Spinal cord (tissue), 9 donors: ENCODE measurements at regions not wholly inside any gene's neighbourhood (a gene's known extent, or its start where the extent isn't known, plus 50 kb on each side); places are given as distances from the start of the nearest gene placed in this dataset.

Experiments used
- DNase-seq, 6 donors: peaks; one replicate each; pipeline versions ENCODE4 v3.0.0 to v3.0.0-alpha.2; 2013 to 2015; ENCODE audit warnings: low spot score in 6 of 6, low read depth in 4 of 6
- H3K27ac ChIP-seq: one replicate; pipeline ENCODE4 v1.5.1; 2013; ENCODE audit warnings: low read depth, low read length, control low read depth
- H3K27me3 ChIP-seq: one replicate; pipeline ENCODE4 v1.6.1; 2013; ENCODE audit warnings: low read length; ENCODE audit not compliant: control insufficient read depth, insufficient read depth
- H3K36me3 ChIP-seq: one replicate; pipeline ENCODE4 v1.6.1; 2013; ENCODE audit warnings: low read length; ENCODE audit not compliant: control insufficient read depth, insufficient read depth
- H3K4me1 ChIP-seq: one replicate; pipeline ENCODE4 v1.6.1; 2013; ENCODE audit warnings: low read length; ENCODE audit not compliant: control insufficient read depth, insufficient read depth
- H3K4me3 ChIP-seq: one replicate; pipeline ENCODE4 v1.5.1; 2013; ENCODE audit warnings: low read depth, low read length, control low read depth
- H3K9me3 ChIP-seq: one replicate; pipeline ENCODE4 v1.6.1; 2013; ENCODE audit warnings: low read length; ENCODE audit not compliant: control insufficient read depth, insufficient read depth
- whole genome bisulfite sequencing: methylation state at CpG from one replicate; pipeline ENCODE4 v1.1.5; 2013; ENCODE audit warnings: missing lambda C conversion rate; ENCODE audit not compliant: insufficient coverage; 5-methylcytosine and 5-hydroxymethylcytosine counted together
- donor health status: healthy.

GRCh38 chr3:160061525-160061924 is 72.9 kb downstream of the IL12A start:
- Histone ChIP-seq H3K4me1 (no peaks in the 10 kb centered on the region), H3K36me3 (no peaks in the 10 kb centered on the region), H3K4me3 (no peak overlapping the region), H3K9me3 (no peaks in the 10 kb centered on the region), H3K27me3 (no peaks in the 10 kb centered on the region), H3K27ac (no peak overlapping the region)
- no peak for DNase-seq
- WGBS = 98% methylated on average over 10 of the region's 12 CpGs

GRCh38 chr3:160065282-160065681 is 76.6 kb downstream of the IL12A start:
- Histone ChIP-seq H3K27ac (no peak overlapping the region), H3K4me3 (no peak overlapping the region), H3K27me3 (no peaks in the 10 kb centered on the region), H3K4me1 (no peaks in the 10 kb centered on the region), H3K36me3 (no peaks in the 10 kb centered on the region), H3K9me3 (no peaks in the 10 kb centered on the region)
- WGBS = 86% methylated on average over 3 of the region's 4 CpGs
- no peak for DNase-seq

DNA sequence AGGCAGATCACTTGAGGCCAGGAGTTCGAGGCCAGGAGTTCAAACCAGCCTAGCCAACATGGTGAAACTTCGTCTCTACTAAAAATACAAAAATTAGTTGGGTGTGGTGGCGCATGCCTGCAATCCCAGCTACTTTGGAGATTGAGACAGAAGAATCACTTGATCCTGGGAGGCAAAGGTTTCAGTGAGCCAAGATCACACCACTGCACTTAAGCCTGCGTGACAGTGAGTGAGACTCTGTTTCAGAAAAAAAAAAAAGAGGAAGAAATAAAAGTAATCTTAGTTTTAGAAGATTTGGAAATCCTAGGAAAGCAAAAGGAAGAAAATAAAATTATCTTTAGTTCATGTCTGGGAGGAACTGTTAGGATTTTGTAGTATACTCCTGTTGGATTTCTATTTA is 77.2 kb downstream of the IL12A start:
- Histone ChIP-seq H3K4me3 (no peak overlapping the region), H3K4me1 (no peaks in the 10 kb centered on the region), H3K36me3 (no peaks in the 10 kb centered on the region), H3K27ac (no peak overlapping the region), H3K27me3 (no peaks in the 10 kb centered on the region), H3K9me3 (no peaks in the 10 kb centered on the region)
- no peak for DNase-seq
- WGBS = 94% methylated on average over 2 of the region's 4 CpGs

DNA sequence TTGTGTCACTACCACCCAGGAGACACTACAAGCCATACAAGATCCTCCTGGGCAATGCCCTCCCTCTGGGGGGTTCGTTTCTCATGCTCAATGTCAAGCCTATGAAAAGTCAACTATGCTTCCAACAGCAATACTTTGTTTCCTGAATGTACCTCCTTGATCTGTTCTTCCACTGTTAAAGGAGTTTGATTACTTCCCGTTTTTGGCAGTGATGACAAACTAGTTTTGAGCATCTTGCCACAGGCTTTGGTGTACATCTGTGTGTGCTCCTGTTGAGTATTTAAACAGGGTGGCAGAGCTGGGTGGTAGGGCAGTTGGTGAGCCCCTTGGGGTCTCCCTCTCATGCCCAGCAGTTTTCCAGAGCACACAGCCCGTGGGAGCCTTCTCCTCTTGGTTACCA is 81.4 kb downstream of the IL12A start:
- H3K4me3 ChIP-seq = no peak overlapping the region
- no peaks in the 10 kb centered on the region for H3K4me1 ChIP-seq
- H3K36me3 ChIP-seq = no peaks in the 10 kb centered on the region
- H3K27me3 ChIP-seq = no peaks in the 10 kb centered on the region
- H3K9me3 ChIP-seq = no peaks in the 10 kb centered on the region
- WGBS = no CpG with 5 or more reads among the region's 3 CpGs
- no peak overlapping the region for H3K27ac ChIP-seq
- no peak for DNase-seq

DNA sequence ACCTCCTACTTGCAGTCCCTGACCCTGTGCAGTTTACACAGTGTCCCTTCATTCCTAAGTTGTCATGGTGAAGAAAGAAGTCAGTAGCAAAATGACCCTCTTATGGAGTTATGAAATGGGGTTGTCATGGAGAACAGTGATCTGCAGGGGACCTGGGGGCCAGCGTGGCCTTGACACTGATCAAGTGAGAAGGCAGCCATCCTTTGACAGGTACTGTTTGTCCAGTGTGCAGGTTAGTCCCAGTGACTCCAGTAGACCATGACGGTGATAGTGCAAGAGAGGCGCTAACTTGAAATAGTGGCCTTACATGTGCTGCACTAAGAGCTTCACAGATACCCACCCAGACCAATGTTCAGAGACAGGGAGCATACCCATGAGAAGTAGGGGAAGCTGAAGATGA is 87.9 kb downstream of the IL12A start:
- no peak for DNase-seq
- Histone ChIP-seq H3K36me3 (no peaks in the 10 kb centered on the region), H3K27ac (no peak overlapping the region), H3K4me1 (no peaks in the 10 kb centered on the region), H3K9me3 (no peaks in the 10 kb centered on the region), H3K27me3 (no peaks in the 10 kb centered on the region), H3K4me3 (no peak overlapping the region)
- 92% methylated on average over 2 of the region's 3 CpGs for whole genome bisulfite sequencing

- H3K4me1 ChIP-seq = no peaks in the 10 kb centered on the region
- no CpG with 5 or more reads among the region's 3 CpGs for WGBS
- no peak overlapping the region for H3K4me3 ChIP-seq
- H3K27me3 ChIP-seq = no peaks in the 10 kb centered on the region
- no peaks in the 10 kb centered on the region for H3K9me3 ChIP-seq
- no peaks in the 10 kb centered on the region for H3K36me3 ChIP-seq
- no peak overlapping the region for H3K27ac ChIP-seq
- DNase-seq = no peak
These were observed 89.9 kb downstream of the IL12A start for GRCh38 chr3:160078533-160078932.

DNA sequence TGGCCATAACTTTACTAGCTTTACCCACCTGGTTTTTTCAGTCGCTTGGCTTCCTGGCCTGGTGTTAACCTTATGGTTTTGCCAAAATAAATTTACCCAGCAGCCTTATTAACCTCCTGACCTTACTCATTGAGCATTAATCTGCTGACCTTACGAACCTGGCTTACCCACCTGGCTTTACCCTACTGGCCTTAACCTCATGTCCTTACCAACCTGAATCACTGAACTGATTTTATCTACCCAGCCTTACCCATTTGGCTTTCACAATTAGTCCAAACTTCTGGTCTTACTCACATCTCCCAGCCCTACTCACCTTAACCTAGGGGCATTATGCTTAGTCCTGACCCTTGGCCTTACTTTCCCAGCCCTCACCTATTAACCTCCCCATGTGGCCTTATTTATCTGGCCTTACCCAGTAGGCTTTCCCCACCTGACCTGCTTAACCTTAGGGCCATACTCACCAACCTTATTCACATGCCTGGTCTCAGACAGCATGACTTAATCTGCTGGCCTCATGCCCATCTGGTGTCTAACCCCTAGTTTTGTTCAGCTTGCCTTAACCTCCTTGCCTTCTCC is 93.4 kb downstream of the IL12A start:
- no peaks in the 10 kb centered on the region for H3K9me3 ChIP-seq
- no peak for DNase-seq
- 88% methylated on average over 2 of the region's 2 CpGs for WGBS

GRCh38 chr3:160084998-160085397 is 96.4 kb downstream of the IL12A start:
- Histone ChIP-seq H3K36me3 (no peaks in the 10 kb centered on the region), H3K27me3 (no peaks in the 10 kb centered on the region), H3K9me3 (no peaks in the 10 kb centered on the region), H3K4me1 (no peaks in the 10 kb centered on the region), H3K4me3 (no peak overlapping the region), H3K27ac (no peak overlapping the region)
- WGBS = no CpG with 5 or more reads among the region's 1 CpG
- no peak for DNase-seq

More for the DNA sequence above, 93.4 kb downstream of the IL12A start:
- H3K4me1 ChIP-seq = no peaks in the 10 kb centered on the region
- no peak overlapping the region for H3K27ac ChIP-seq
- no peak overlapping the region for H3K4me3 ChIP-seq
- no peaks in the 10 kb centered on the region for H3K27me3 ChIP-seq
- no peaks in the 10 kb centered on the region for H3K36me3 ChIP-seq

- H3K4me3 ChIP-seq = no peak overlapping the region
- H3K27ac ChIP-seq = no peak overlapping the region
- no peaks in the 10 kb centered on the region for H3K4me1 ChIP-seq
- H3K27me3 ChIP-seq = no peaks in the 10 kb centered on the region
- H3K36me3 ChIP-seq = no peaks in the 10 kb centered on the region
- no peak for DNase-seq
- WGBS = 98% methylated on average over 3 of the region's 3 CpGs
- H3K9me3 ChIP-seq = no peaks in the 10 kb centered on the region
These were observed 100.0 kb downstream of the IL12A start for GRCh38 chr3:160088492-160089137.

DNA sequence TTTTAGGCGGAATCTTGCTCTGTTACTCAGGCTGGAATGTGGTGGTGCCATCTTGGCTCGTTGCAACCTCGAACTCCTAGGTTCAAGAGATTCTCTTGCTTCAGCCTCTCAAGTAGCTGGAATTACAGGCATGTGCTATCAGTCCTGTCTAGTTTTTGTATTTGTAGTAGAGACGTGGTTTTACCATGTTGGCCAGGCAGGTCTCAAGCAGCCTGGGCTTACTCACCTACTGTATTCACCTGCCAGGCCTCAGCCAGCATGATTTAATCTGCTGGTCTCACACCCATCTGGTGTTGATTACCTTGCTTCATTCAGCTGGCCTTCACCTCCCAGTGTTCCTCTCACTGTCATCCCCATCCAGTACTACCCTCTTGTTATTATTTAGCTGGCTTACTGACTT is 102.0 kb downstream of the IL12A start:
- Histone ChIP-seq H3K27ac (no peak overlapping the region), H3K4me1 (no peaks in the 10 kb centered on the region), H3K4me3 (no peak overlapping the region), H3K27me3 (no peaks in the 10 kb centered on the region), H3K36me3 (no peaks in the 10 kb centered on the region), H3K9me3 (no peaks in the 10 kb centered on the region)
- no CpG with 5 or more reads among the region's 4 CpGs for WGBS
- no peak for DNase-seq
